Thyroid gland (tissue), 4 donors: ENCODE measurements at regions not wholly inside any gene's neighbourhood (a gene's known extent, or its start where the extent isn't known, plus 50 kb on each side); places are given as distances from the start of the nearest gene placed in this dataset.

Source experiments
- POLR2A ChIP-seq, 2 donors: fragments of 450-650 bp; IDR thresholded peaks; one replicate each; pipeline ENCODE4 v1.6.1; 2017; ENCODE audit warnings: antibody characterized with exemption in 2 of 2, mild to moderate bottlenecking in 2 of 2, moderate library complexity in 1 of 2
- TF ChIP-seq, protein P1 (sequence below), 6 experiments: fragments of 200-600 bp in 3 of 6; fragments of 450-650 bp in 3 of 6; sonication (generic) in 3 of 6; IDR thresholded peaks; one replicate each; pipeline ENCODE4 v1.5.1; 2016 to 2019; ENCODE audit warnings: antibody characterized with exemption in 6 of 6, mild to moderate bottlenecking in 2 of 6, inconsistent platforms in 1 of 6, moderate library complexity in 1 of 6

DNA sequence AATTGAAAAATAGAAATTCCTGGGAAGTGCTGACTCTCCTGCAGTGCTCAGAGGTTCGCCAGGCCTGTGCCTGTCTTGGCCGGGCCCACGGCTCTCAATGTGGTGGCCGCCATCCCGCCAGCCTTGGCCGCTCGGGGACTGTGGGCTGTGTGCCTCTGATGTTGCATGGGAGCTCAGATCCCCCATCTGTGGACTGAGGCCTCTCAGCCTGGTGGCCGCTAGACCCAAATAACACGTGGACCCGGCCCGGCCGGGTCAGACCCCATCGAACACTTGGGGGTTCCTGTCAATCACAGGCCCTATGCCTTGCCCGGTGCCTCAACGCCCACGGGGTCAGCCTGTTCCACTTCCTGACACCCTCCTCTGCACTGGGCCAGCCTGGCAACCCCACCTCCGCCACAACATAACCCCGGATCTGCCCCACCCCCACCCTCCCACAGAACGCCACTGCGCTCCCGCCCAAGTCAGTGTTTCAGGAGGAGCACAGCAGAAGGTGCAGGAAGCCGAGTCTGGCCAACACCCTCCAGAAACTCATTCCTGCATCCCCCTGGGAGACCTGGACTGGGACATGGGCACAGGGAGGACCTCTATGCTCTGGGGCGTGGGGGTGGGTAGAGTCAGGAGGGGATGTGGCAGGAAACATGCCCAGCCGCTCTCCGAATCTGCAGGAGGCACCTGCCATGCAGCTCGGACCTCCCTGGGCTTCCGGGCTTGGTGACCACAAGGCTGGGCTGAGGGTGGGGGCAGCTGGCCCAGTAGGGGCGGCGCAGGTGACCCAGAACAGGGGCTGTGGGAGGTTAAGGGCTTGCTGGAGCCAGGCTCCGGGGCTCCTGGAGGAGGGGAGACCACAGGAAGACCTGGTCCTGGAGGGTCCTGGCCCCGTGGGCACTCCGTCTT is 98.7 kb upstream of the BHLHE23 start:
- TF ChIP-seq, protein P1, sequence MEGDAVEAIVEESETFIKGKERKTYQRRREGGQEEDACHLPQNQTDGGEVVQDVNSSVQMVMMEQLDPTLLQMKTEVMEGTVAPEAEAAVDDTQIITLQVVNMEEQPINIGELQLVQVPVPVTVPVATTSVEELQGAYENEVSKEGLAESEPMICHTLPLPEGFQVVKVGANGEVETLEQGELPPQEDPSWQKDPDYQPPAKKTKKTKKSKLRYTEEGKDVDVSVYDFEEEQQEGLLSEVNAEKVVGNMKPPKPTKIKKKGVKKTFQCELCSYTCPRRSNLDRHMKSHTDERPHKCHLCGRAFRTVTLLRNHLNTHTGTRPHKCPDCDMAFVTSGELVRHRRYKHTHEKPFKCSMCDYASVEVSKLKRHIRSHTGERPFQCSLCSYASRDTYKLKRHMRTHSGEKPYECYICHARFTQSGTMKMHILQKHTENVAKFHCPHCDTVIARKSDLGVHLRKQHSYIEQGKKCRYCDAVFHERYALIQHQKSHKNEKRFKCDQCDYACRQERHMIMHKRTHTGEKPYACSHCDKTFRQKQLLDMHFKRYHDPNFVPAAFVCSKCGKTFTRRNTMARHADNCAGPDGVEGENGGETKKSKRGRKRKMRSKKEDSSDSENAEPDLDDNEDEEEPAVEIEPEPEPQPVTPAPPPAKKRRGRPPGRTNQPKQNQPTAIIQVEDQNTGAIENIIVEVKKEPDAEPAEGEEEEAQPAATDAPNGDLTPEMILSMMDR (IDR thresholded peaks at IDR 0.05) = no peak
- TF ChIP-seq POLR2A (IDR thresholded peaks at IDR 0.05) = no peak
